ENCODE measurements at regions not wholly inside any gene's neighbourhood (a gene's known extent, or its start where the extent isn't known, plus 50 kb on each side); places are given as distances from the start of the nearest gene placed in this dataset.

- Histone ChIP-seq H3K9ac (ENCODE audit: low read length) (no peak overlapping the region), H3K4me2 (ENCODE audit: low read depth, low read length) (no peak overlapping the region), H4K20me1 (ENCODE audit: insufficient read depth, low read length) (no peaks in the 10 kb centered on the region), H3K79me2 (ENCODE audit: low read length) (no peaks in the 10 kb centered on the region), H3K4me1 (ENCODE audit: low read length) (no peaks in the 10 kb centered on the region), H2AFZ (ENCODE audit: low read length) (no peak overlapping the region), H3K9me2 (replicated peaks; ENCODE audit: insufficient read depth, low read length) (no peaks in the 10 kb centered on the region), H3F3A (ENCODE audit: insufficient read depth, low read length) (no peaks in the 10 kb centered on the region), H3K27me3 (replicated peaks; ENCODE audit: insufficient read depth, low read length) (no peaks in the 10 kb centered on the region), H3K9me3 (replicated peaks; ENCODE audit: insufficient read depth, low read length) (no peaks in the 10 kb centered on the region), H3K4me3 (ENCODE audit: low read length) (no peak overlapping the region), H3K36me3 (replicated peaks; ENCODE audit: insufficient read depth, low read length) (no peaks in the 10 kb centered on the region), H3K27ac (ENCODE audit: low read length) (no peak overlapping the region)
- TF ChIP-seq, protein P1, sequence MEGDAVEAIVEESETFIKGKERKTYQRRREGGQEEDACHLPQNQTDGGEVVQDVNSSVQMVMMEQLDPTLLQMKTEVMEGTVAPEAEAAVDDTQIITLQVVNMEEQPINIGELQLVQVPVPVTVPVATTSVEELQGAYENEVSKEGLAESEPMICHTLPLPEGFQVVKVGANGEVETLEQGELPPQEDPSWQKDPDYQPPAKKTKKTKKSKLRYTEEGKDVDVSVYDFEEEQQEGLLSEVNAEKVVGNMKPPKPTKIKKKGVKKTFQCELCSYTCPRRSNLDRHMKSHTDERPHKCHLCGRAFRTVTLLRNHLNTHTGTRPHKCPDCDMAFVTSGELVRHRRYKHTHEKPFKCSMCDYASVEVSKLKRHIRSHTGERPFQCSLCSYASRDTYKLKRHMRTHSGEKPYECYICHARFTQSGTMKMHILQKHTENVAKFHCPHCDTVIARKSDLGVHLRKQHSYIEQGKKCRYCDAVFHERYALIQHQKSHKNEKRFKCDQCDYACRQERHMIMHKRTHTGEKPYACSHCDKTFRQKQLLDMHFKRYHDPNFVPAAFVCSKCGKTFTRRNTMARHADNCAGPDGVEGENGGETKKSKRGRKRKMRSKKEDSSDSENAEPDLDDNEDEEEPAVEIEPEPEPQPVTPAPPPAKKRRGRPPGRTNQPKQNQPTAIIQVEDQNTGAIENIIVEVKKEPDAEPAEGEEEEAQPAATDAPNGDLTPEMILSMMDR (IDR thresholded peaks at IDR 0.05; ENCODE audit: low read length) = no peak
- no peak for TF ChIP-seq EZH2phosphoT487 (IDR thresholded peaks at IDR 0.05; ENCODE audit: low read length)
- no peak for TF ChIP-seq EZH2 (optimal IDR thresholded peaks at IDR 0.05; ENCODE audit: low read depth, low read length)
- DNase-seq = no peak
Observed at GRCh38 chr6:88301888-88302768, 136.0 kb upstream of the CNR1 start.

DNA sequence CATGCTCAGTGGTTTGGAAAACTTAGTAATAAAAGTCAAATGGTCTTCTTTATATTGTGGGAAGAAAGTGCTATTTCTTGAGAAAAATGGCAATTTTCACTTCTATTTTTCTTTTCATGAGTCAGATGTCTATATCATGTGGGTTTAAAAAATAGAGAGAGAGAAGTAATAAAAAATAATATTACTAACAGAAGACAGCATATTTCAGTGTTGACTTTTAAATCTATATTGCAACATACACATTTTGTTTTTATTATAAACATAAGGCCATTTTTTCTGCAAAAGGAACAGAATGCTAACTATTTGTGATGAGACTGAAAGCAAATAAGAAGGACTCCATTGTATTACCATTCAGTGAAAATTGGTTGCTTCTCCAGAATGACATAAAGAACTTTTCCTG is 135.1 kb upstream of the CNR1 start:
- Histone ChIP-seq H3K9ac (ENCODE audit: low read length) (no peak overlapping the region), H3K27ac (ENCODE audit: low read length) (no peak overlapping the region), H3K79me2 (ENCODE audit: low read length) (no peaks in the 10 kb centered on the region), H3K9me3 (replicated peaks; ENCODE audit: insufficient read depth, low read length) (no peaks in the 10 kb centered on the region), H3F3A (ENCODE audit: insufficient read depth, low read length) (no peaks in the 10 kb centered on the region), H3K9me2 (replicated peaks; ENCODE audit: insufficient read depth, low read length) (no peaks in the 10 kb centered on the region), H2AFZ (ENCODE audit: low read length) (no peak overlapping the region), H3K36me3 (replicated peaks; ENCODE audit: insufficient read depth, low read length) (no peaks in the 10 kb centered on the region), H3K4me2 (ENCODE audit: low read depth, low read length) (no peak overlapping the region), H3K27me3 (replicated peaks; ENCODE audit: insufficient read depth, low read length) (no peaks in the 10 kb centered on the region), H3K4me1 (ENCODE audit: low read length) (no peaks in the 10 kb centered on the region), H4K20me1 (ENCODE audit: insufficient read depth, low read length) (no peaks in the 10 kb centered on the region), H3K4me3 (ENCODE audit: low read length) (no peak overlapping the region)
- TF ChIP-seq EZH2 (optimal IDR thresholded peaks at IDR 0.05; ENCODE audit: low read depth, low read length) (no peak), EZH2phosphoT487 (IDR thresholded peaks at IDR 0.05; ENCODE audit: low read length) (no peak)
- TF ChIP-seq, protein P1 (IDR thresholded peaks at IDR 0.05; ENCODE audit: low read length) = no peak
- no peak for DNase-seq

GRCh38 chr6:88298066-88298845 is 132.1 kb upstream of the CNR1 start:
- TF ChIP-seq, protein P1 (IDR thresholded peaks at IDR 0.05; ENCODE audit: low read length) = no peak
- no peak for TF ChIP-seq EZH2 (optimal IDR thresholded peaks at IDR 0.05; ENCODE audit: low read depth, low read length)
- no peak for TF ChIP-seq EZH2phosphoT487 (IDR thresholded peaks at IDR 0.05; ENCODE audit: low read length)
- H3K4me3 ChIP-seq (ENCODE audit: low read length) = no peak overlapping the region
- H3K4me1 ChIP-seq (ENCODE audit: low read length) = no peaks in the 10 kb centered on the region
- H2AFZ ChIP-seq (ENCODE audit: low read length) = no peak overlapping the region
- DNase-seq = no peak
- no peaks in the 10 kb centered on the region for H3K27me3 ChIP-seq (replicated peaks; ENCODE audit: insufficient read depth, low read length)
- no peaks in the 10 kb centered on the region for H3K79me2 ChIP-seq (ENCODE audit: low read length)
- H3K27ac ChIP-seq (ENCODE audit: low read length) = no peak overlapping the region
- no peaks in the 10 kb centered on the region for H3F3A ChIP-seq (ENCODE audit: insufficient read depth, low read length)
- H3K36me3 ChIP-seq (replicated peaks; ENCODE audit: insufficient read depth, low read length) = no peaks in the 10 kb centered on the region
- H3K4me2 ChIP-seq (ENCODE audit: low read depth, low read length) = no peak overlapping the region
- no peaks in the 10 kb centered on the region for H3K9me3 ChIP-seq (replicated peaks; ENCODE audit: insufficient read depth, low read length)
- no peaks in the 10 kb centered on the region for H4K20me1 ChIP-seq (ENCODE audit: insufficient read depth, low read length)
- H3K9me2 ChIP-seq (replicated peaks; ENCODE audit: insufficient read depth, low read length) = no peaks in the 10 kb centered on the region
- H3K9ac ChIP-seq (ENCODE audit: low read length) = no peak overlapping the region

Data from MM.1S (cell line).